Upper lobe of right lung (tissue), 1 donor: ENCODE measurements at regions not wholly inside any gene's neighbourhood (a gene's known extent, or its start where the extent isn't known, plus 50 kb on each side); places are given as distances from the start of the nearest gene placed in this dataset.
A peak's percentile ranks its signal among the peaks of the same experiment; 100 is the strongest.
"Not testable (repeated sequence)": the region's sequence is repeated elsewhere in the genome, so short reads cannot be mapped to it uniquely, and the experiment has no call there.

ENCODE experiments used
- ATAC-seq: fragments of 200-7000 bp; cut with Tn5 transposase; one replicate; pipeline ENCODE4 v1.9.1; 2020; ENCODE audit warnings: mild to moderate bottlenecking, moderate library complexity
- DNase-seq: peaks from one replicate; pipeline ENCODE4 v3.0.0-alpha.2; 2020
- H3K27ac ChIP-seq: fragments of 200-600 bp; one replicate; pipeline ENCODE4 v1.8.0; 2022
- H3K27me3 ChIP-seq: fragments of 200-600 bp; one replicate; pipeline ENCODE4 v1.8.0; 2022; ENCODE audit warnings: mild to moderate bottlenecking
- H3K36me3 ChIP-seq: fragments of 200-600 bp; one replicate; pipeline ENCODE4 v1.8.0; 2022
- H3K4me1 ChIP-seq: fragments of 200-600 bp; one replicate; pipeline ENCODE4 v1.8.0; 2022
- H3K4me3 ChIP-seq: fragments of 200-600 bp; one replicate; pipeline ENCODE4 v1.8.0; 2022; ENCODE audit warnings: mild to moderate bottlenecking
- H3K9me3 ChIP-seq: fragments of 200-600 bp; one replicate; pipeline ENCODE4 v1.8.0; 2022
- CTCF ChIP-seq: fragments of 200-600 bp; IDR thresholded peaks from one replicate; pipeline ENCODE4 v1.8.0; 2022; ENCODE audit warnings: antibody characterized with exemption
- intact Hi-C: fragments of 100-400 bp; cut with DNase I; formaldehyde crosslinking; loops from one replicate; pipeline ENCODE4 v1.11.0; 2022
- donor health status: DM: no; HTN: yes; CAD: no; lungs with severe emphysema.

- DNase-seq: no peak
- Histone ChIP-seq H3K27ac (no peak overlapping the region), H3K4me1 (no peaks in the 10 kb centered on the region), H3K27me3 (no peaks in the 10 kb centered on the region), H3K36me3 (no peaks in the 10 kb centered on the region), H3K9me3 (no peaks in the 10 kb centered on the region), H3K4me3 (no peak overlapping the region)
- ATAC-seq: no peak
- TF ChIP-seq CTCF: no peak
- intact Hi-C loops: no loop called here
Measured at GRCh38 chr18:65215865-65216466, 534.8 kb upstream of the CDH7 start.

DNA sequence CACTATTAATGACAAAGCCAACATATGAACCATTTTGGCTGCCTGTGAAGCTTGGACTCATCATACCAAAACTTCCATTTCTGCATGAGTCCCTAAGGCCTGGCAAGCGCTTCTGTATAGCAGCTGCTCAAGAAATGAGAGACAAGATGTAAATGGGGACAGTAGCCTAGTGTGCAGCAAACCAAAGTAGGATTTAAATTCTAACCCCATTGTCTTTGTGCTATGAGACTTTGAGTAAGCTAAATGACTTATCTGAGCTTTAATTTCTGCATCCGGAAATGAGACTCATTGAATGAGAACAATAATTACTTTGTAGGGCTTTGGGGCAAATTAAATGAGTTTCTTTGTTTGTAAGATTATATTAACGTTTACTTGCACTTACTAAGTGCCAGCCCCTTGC is 536.4 kb upstream of the CDH7 start:
- Histone ChIP-seq H3K4me3 (no peak overlapping the region), H3K27me3 (no peaks in the 10 kb centered on the region), H3K4me1 (no peaks in the 10 kb centered on the region), H3K9me3 (no peaks in the 10 kb centered on the region), H3K27ac (no peak overlapping the region), H3K36me3 (no peaks in the 10 kb centered on the region)
- no peak for TF ChIP-seq CTCF
- no peak for ATAC-seq
- intact Hi-C loops: no loop called here
- DNase-seq: no peak

GRCh38 chr18:65206551-65207260 is 544.1 kb upstream of the CDH7 start:
- no peaks in the 10 kb centered on the region for H3K27me3 ChIP-seq
- H3K9me3 ChIP-seq: no peaks in the 10 kb centered on the region
- H3K36me3 ChIP-seq: no peaks in the 10 kb centered on the region
- DNase-seq: no peak
- peak; percentile 14 for ATAC-seq
- no peaks in the 10 kb centered on the region for H3K4me1 ChIP-seq
- intact Hi-C loops: no loop called here
- no peak overlapping the region for H3K27ac ChIP-seq
- no peak overlapping the region for H3K4me3 ChIP-seq
- TF ChIP-seq CTCF: no peak

DNA sequence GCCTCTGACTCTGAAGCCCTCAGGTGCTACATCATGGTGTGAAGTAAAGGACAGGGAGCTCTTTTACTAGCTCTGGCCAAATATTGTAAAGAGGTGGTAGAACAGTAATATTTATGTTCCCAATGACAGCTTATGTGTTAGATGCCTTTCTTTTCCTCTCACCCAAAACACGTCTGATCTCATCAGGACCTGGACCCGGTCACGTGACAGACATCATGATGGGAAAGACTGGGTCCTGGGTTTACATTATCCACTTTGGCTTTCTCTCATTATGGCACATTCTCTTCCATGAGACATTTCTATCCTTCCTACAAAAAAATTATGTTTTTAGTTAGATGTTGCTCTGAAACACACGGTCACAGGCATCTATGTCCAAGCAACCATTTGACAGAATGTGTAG is 548.7 kb upstream of the CDH7 start:
- no peak for ATAC-seq
- intact Hi-C loops: no loop called here
- TF ChIP-seq CTCF: no peak
- no peak overlapping the region for H3K4me3 ChIP-seq
- no peak for DNase-seq
- no peaks in the 10 kb centered on the region for H3K9me3 ChIP-seq
- no peaks in the 10 kb centered on the region for H3K27me3 ChIP-seq
- no peak overlapping the region for H3K27ac ChIP-seq
- H3K4me1 ChIP-seq: no peaks in the 10 kb centered on the region
- H3K36me3 ChIP-seq: no peaks in the 10 kb centered on the region

GRCh38 chr18:65175681-65176080 is 575.1 kb upstream of the CDH7 start:
- H3K36me3 ChIP-seq: no peaks in the 10 kb centered on the region
- no peak for TF ChIP-seq CTCF
- no peak overlapping the region for H3K27ac ChIP-seq
- intact Hi-C loops: no loop called here
- peaks cover 9% of the 10 kb centered on the region for H3K9me3 ChIP-seq
- no peak for ATAC-seq
- DNase-seq: no peak
- H3K4me3 ChIP-seq: no peak overlapping the region
- H3K27me3 ChIP-seq: no peaks in the 10 kb centered on the region
- H3K4me1 ChIP-seq: no peaks in the 10 kb centered on the region

GRCh38 chr18:65162086-65162485 is 588.7 kb upstream of the CDH7 start:
- DNase-seq, intact Hi-C loops: not testable (repeated sequence)

More at GRCh38 chr18:65162086-65162485, 588.7 kb upstream of the CDH7 start:
- not testable (repeated sequence) for H3K4me1 ChIP-seq, H3K4me3 ChIP-seq, H3K27ac ChIP-seq, ATAC-seq, H3K9me3 ChIP-seq, H3K27me3 ChIP-seq, H3K36me3 ChIP-seq
